ENCODE measurements at regions not wholly inside any gene's neighbourhood (a gene's known extent, or its start where the extent isn't known, plus 50 kb on each side); places are given as distances from the start of the nearest gene placed in this dataset.
"Not testable (repeated sequence)": the region's sequence is repeated elsewhere in the genome, so short reads cannot be mapped to it uniquely, and the experiment has no call there.

GRCh38 chr10:130660266-130660665, 524.1 kb downstream of the GLRX3 start:
- no peak for DNase-seq

GRCh38 chr10:130661419-130661818, 525.2 kb downstream of the GLRX3 start:
- DNase-seq = no peak

- no peak for DNase-seq
Measured at GRCh38 chr10:130662775-130663174, 526.6 kb downstream of the GLRX3 start.

- no peak for DNase-seq
Measured at GRCh38 chr10:130664526-130664925, 528.3 kb downstream of the GLRX3 start.

GRCh38 chr10:130666215-130666614, 530.0 kb downstream of the GLRX3 start:
- no peak for DNase-seq

GRCh38 chr10:130686689-130687300, 550.6 kb downstream of the GLRX3 start:
- DNase-seq = peak in 2 of 3 donors; percentile 10 to 32

- no peak for DNase-seq
Measured at GRCh38 chr10:130687566-130687965, 551.4 kb downstream of the GLRX3 start.

GRCh38 chr10:130689743-130690626, 553.8 kb downstream of the GLRX3 start:
- peak in 2 of 3 donors; percentile 4 to 16 for DNase-seq

- DNase-seq = no peak
Measured at GRCh38 chr10:130691776-130692175, 555.6 kb downstream of the GLRX3 start.

- DNase-seq = no peak
Measured at GRCh38 chr10:130696870-130697269, 560.7 kb downstream of the GLRX3 start.

GRCh38 chr10:130707389-130707979, 571.3 kb downstream of the GLRX3 start:
- DNase-seq = no peak

GRCh38 chr10:130708465-130709070, 572.4 kb downstream of the GLRX3 start:
- DNase-seq = no peak

GRCh38 chr10:130709415-130709814, 573.2 kb downstream of the GLRX3 start:
- no peak for DNase-seq

GRCh38 chr10:130711072-130711471, 574.9 kb downstream of the GLRX3 start:
- no peak for DNase-seq

GRCh38 chr10:130713135-130713534, 576.9 kb downstream of the GLRX3 start:
- no peak for DNase-seq

GRCh38 chr10:130713731-130714130, 577.5 kb downstream of the GLRX3 start:
- DNase-seq = no peak

- DNase-seq = no peak
Measured at GRCh38 chr10:130714742-130715467, 578.7 kb downstream of the GLRX3 start.

- DNase-seq = no peak
Measured at GRCh38 chr10:130715686-130716670, 579.8 kb downstream of the GLRX3 start.

GRCh38 chr10:130717083-130717482, 580.9 kb downstream of the GLRX3 start:
- no peak for DNase-seq

- DNase-seq = not testable (repeated sequence)
Measured at GRCh38 chr10:130718744-130719447, 582.7 kb downstream of the GLRX3 start.

Data from muscle of back (tissue), 3 donors.